Astrocyte (in vitro differentiated cells and primary cell): ENCODE measurements at regions not wholly inside any gene's neighbourhood (a gene's known extent, or its start where the extent isn't known, plus 50 kb on each side); places are given as distances from the start of the nearest gene placed in this dataset.

ENCODE experiments used
- DNase-seq: peaks from one replicate; pipeline ENCODE4 v3.0.0-alpha.2; 2010; ENCODE audit warnings: low read depth
- FAIRE-seq: peaks from 2 replicates; lab custom pipeline; 2011; peaks lifted over from hg19 to GRCh38; lab: Jason Lieb, UNC
- H2AFZ ChIP-seq: 2 replicates; pipeline ENCODE4 v1.6.0; 2012; ENCODE audit warnings: low read depth, low read length, inconsistent platforms
- H3K27ac ChIP-seq: 2 replicates; pipeline ENCODE4 v1.5.1; 2011; ENCODE audit warnings: low read depth, low read length, inconsistent platforms
- H3K27me3 ChIP-seq: 2 replicates; pipeline ENCODE4 v1.6.0; 2011; ENCODE audit warnings: low read length, inconsistent platforms; ENCODE audit not compliant: insufficient read depth
- H3K36me3 ChIP-seq: 2 replicates; pipeline ENCODE4 v1.5.1; 2011; ENCODE audit warnings: low read length, inconsistent platforms; ENCODE audit not compliant: insufficient read depth
- H3K4me1 ChIP-seq: 2 replicates; pipeline ENCODE4 v1.5.1; 2011; ENCODE audit warnings: low read length, inconsistent platforms; ENCODE audit not compliant: insufficient read depth
- H3K4me2 ChIP-seq: 2 replicates; pipeline ENCODE4 v1.6.0; 2012; ENCODE audit warnings: low read length, inconsistent platforms
- H3K4me3 ChIP-seq: 2 replicates; pipeline ENCODE4 v1.5.1; 2011; ENCODE audit warnings: low read depth, mild to moderate bottlenecking, low read length, inconsistent platforms; ENCODE audit not compliant: insufficient read depth
- H3K79me2 ChIP-seq: 2 replicates; pipeline ENCODE4 v1.6.0; 2012; ENCODE audit warnings: mild to moderate bottlenecking, low read length, inconsistent platforms; ENCODE audit not compliant: insufficient read depth
- H3K9ac ChIP-seq: 2 replicates; pipeline ENCODE4 v1.6.0; 2012; ENCODE audit warnings: mild to moderate bottlenecking, low read length, inconsistent platforms
- H3K9me3 ChIP-seq: 2 replicates; pipeline ENCODE4 v1.5.1; 2012; ENCODE audit warnings: low read depth, mild to moderate bottlenecking, low read length, inconsistent platforms; ENCODE audit not compliant: insufficient read depth
- H4K20me1 ChIP-seq: 2 replicates; pipeline ENCODE4 v1.6.0; 2012; ENCODE audit warnings: low read length, inconsistent platforms; ENCODE audit not compliant: insufficient read depth
- H3K27ac Mint-ChIP-seq: one replicate; pipeline ENCODE4 v1.8.0; 2021; ENCODE audit warnings: mild to moderate bottlenecking, mixed read lengths; ENCODE audit not compliant: unreplicated experiment
- H3K27me3 Mint-ChIP-seq: one replicate; pipeline ENCODE4 v1.8.0; 2021; ENCODE audit warnings: low read depth, mixed read lengths; ENCODE audit not compliant: unreplicated experiment
- H3K36me3 Mint-ChIP-seq: one replicate; pipeline ENCODE4 v1.8.0; 2021; ENCODE audit warnings: low read depth, mixed read lengths; ENCODE audit not compliant: unreplicated experiment
- H3K4me1 Mint-ChIP-seq: one replicate; pipeline ENCODE4 v1.8.0; 2021; ENCODE audit warnings: low read depth, mixed read lengths; ENCODE audit not compliant: unreplicated experiment
- H3K4me3 Mint-ChIP-seq: one replicate; pipeline ENCODE4 v1.8.0; 2021; ENCODE audit warnings: mild to moderate bottlenecking, moderate library complexity, mixed read lengths; ENCODE audit not compliant: unreplicated experiment
- H3K9me3 Mint-ChIP-seq: one replicate; pipeline ENCODE4 v1.8.0; 2021; ENCODE audit warnings: mild to moderate bottlenecking, mixed read lengths; ENCODE audit not compliant: unreplicated experiment
- EZH2 ChIP-seq: IDR thresholded peaks from 2 replicates; pipeline ENCODE4 v1.6.1; 2012; ENCODE audit warnings: mild to moderate bottlenecking, low read length, inconsistent platforms; ENCODE audit not compliant: insufficient read depth
- TF ChIP-seq, protein P1 (sequence below): IDR thresholded peaks from 2 replicates; pipeline ENCODE4 v1.5.1; 2011; ENCODE audit warnings: low read depth, mild to moderate bottlenecking, inconsistent platforms, low read length, moderate library complexity; ENCODE audit not compliant: insufficient read depth

DNA sequence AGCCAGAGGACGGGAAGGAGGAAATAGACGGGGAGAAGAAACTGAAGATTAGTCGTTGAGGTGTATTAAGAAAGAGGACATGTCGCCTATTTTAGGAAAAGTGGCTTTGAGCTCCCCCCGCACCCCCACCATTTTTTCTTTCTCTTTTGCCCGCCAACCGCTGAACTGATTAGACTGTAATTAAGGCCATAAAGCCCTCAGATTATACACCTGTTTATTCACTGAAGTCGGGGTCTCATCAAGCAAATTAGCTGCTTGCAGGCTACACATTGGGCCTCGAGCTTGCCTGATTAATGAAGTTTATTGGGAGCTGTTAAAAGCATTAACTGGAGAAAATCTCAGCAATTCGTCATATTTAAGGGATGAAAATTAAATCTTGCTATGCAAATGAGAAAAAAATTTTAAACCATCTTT lies 119.4 kb upstream of the RRP15 start:
- H3K4me3 ChIP-seq, result peak overlapping the region; percentile 67
- Mint-ChIP-seq H3K9me3 (no peaks in the 10 kb centered on the region), H3K36me3 (no peaks in the 10 kb centered on the region), H3K27me3 (peaks cover 16% of the 10 kb centered on the region), H3K4me3 (peak overlapping the region; percentile 84), H3K27ac (no peak overlapping the region), H3K4me1 (peaks cover 2% of the 10 kb centered on the region)
- peak overlapping the region; percentile 94 for H3K4me2 ChIP-seq
- H3K9ac ChIP-seq, result peak overlapping the region; percentile 56
- H3K27me3 ChIP-seq, result peaks cover 49% of the 10 kb centered on the region
- no peaks in the 10 kb centered on the region for H3K36me3 ChIP-seq
- FAIRE-seq, result no peak
- peak overlapping the region; percentile 83 for H2AFZ ChIP-seq
- H3K79me2 ChIP-seq, result no peaks in the 10 kb centered on the region
- TF ChIP-seq, protein P1, sequence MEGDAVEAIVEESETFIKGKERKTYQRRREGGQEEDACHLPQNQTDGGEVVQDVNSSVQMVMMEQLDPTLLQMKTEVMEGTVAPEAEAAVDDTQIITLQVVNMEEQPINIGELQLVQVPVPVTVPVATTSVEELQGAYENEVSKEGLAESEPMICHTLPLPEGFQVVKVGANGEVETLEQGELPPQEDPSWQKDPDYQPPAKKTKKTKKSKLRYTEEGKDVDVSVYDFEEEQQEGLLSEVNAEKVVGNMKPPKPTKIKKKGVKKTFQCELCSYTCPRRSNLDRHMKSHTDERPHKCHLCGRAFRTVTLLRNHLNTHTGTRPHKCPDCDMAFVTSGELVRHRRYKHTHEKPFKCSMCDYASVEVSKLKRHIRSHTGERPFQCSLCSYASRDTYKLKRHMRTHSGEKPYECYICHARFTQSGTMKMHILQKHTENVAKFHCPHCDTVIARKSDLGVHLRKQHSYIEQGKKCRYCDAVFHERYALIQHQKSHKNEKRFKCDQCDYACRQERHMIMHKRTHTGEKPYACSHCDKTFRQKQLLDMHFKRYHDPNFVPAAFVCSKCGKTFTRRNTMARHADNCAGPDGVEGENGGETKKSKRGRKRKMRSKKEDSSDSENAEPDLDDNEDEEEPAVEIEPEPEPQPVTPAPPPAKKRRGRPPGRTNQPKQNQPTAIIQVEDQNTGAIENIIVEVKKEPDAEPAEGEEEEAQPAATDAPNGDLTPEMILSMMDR, result no peak
- TF ChIP-seq EZH2, result no peak
- no peaks in the 10 kb centered on the region for H3K9me3 ChIP-seq
- no peaks in the 10 kb centered on the region for H4K20me1 ChIP-seq
- no peak overlapping the region for H3K27ac ChIP-seq
- DNase-seq, result no peak
- peaks cover 6% of the 10 kb centered on the region for H3K4me1 ChIP-seq

DNA sequence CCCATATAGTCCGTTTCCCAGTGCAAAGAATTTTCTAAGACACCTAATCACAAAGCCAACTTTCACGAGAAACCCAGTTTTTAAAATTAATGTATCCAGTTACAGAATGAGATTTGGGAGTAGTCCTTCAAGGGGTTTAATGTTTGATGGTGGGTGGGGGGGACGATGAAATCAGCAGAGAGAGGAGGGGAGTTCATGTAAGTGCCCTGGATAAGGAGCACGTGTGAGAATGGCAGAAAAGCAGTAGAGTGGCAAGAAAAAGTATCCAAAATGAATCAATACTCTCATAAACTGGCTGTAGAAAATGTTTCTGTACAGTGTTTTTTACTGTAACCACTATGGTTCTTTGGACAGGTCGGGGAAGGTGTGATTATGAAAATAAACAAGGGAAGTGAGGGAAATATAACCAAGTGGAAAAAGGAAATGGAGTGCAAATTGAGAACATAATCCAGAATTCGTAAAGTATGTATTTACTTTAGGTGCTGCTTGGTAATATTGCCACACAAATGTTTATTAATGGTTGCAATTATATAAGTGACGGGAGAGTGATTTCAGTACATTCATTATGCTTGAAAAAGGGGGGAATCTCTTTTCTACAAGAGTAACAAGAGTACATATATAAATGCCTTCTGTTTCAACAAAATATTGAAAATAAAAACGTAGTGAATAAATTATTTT lies 118.7 kb upstream of the RRP15 start:
- Histone ChIP-seq H3K27me3 (peaks cover 49% of the 10 kb centered on the region), H3K36me3 (no peaks in the 10 kb centered on the region), H3K9ac (no peak overlapping the region), H3K79me2 (no peaks in the 10 kb centered on the region), H3K4me3 (no peak overlapping the region), H2AFZ (no peak overlapping the region), H3K27ac (no peak overlapping the region), H3K9me3 (no peaks in the 10 kb centered on the region), H3K4me2 (no peak overlapping the region), H4K20me1 (no peaks in the 10 kb centered on the region), H3K4me1 (peaks cover 6% of the 10 kb centered on the region)
- Mint-ChIP-seq H3K9me3 (no peaks in the 10 kb centered on the region), H3K27me3 (peaks cover 16% of the 10 kb centered on the region), H3K4me1 (peaks cover 2% of the 10 kb centered on the region), H3K27ac (no peak overlapping the region), H3K36me3 (no peaks in the 10 kb centered on the region), H3K4me3 (no peak overlapping the region)
- no peak for DNase-seq
- no peak for TF ChIP-seq EZH2
- TF ChIP-seq, protein P1, result no peak
- FAIRE-seq, result no peak

- H3K36me3 ChIP-seq, result no peaks in the 10 kb centered on the region
- no peaks in the 10 kb centered on the region for H3K9me3 ChIP-seq
- no peaks in the 10 kb centered on the region for H3K36me3 Mint-ChIP-seq
- H3K4me3 Mint-ChIP-seq, result no peak overlapping the region
- no peak for TF ChIP-seq EZH2
- TF ChIP-seq, protein P1, result peak; percentile 87
- H3K27me3 Mint-ChIP-seq, result peaks cover 2% of the 10 kb centered on the region
- no peak overlapping the region for H3K27ac Mint-ChIP-seq
- no peak overlapping the region for H3K9ac ChIP-seq
- no peak overlapping the region for H2AFZ ChIP-seq
- H3K4me3 ChIP-seq, result no peak overlapping the region
- no peaks in the 10 kb centered on the region for H3K4me1 Mint-ChIP-seq
- no peaks in the 10 kb centered on the region for H4K20me1 ChIP-seq
- no peaks in the 10 kb centered on the region for H3K9me3 Mint-ChIP-seq
- no peak overlapping the region for H3K4me2 ChIP-seq
- H3K79me2 ChIP-seq, result no peaks in the 10 kb centered on the region
- peak; percentile 9 for DNase-seq
- H3K4me1 ChIP-seq, result no peaks in the 10 kb centered on the region
- peak; percentile 59 for FAIRE-seq
- no peak overlapping the region for H3K27ac ChIP-seq
- peaks cover 27% of the 10 kb centered on the region for H3K27me3 ChIP-seq
These were observed 113.7 kb upstream of the RRP15 start for GRCh38 chr1:218171302-218171893.
